Suprapubic skin (tissue), 4 donors: ENCODE measurements at regions not wholly inside any gene's neighbourhood (a gene's known extent, or its start where the extent isn't known, plus 50 kb on each side); places are given as distances from the start of the nearest gene placed in this dataset.

Source experiments
- EP300 ChIP-seq: sonication (generic); formaldehyde crosslinking; IDR thresholded peaks from one replicate; pipeline ENCODE4 v1.6.1; 2017; ENCODE audit warnings: antibody characterized with exemption
- POLR2AphosphoS5 ChIP-seq, 3 donors: sonication (generic); formaldehyde crosslinking; IDR thresholded peaks; one replicate each; pipeline ENCODE4 v1.6.1; 2017; ENCODE audit warnings: antibody characterized with exemption in 3 of 3
- TF ChIP-seq, protein P1 (sequence below), 2 donors: fragments of 200-600 bp in 1 of 2; fragments of 450-650 bp in 1 of 2; sonication (generic) in 1 of 2; IDR thresholded peaks; one replicate each; pipeline ENCODE4 v1.5.1; 2016 to 2019; ENCODE audit warnings: antibody characterized with exemption in 2 of 2, mild to moderate bottlenecking in 1 of 2, moderate library complexity in 1 of 2

DNA sequence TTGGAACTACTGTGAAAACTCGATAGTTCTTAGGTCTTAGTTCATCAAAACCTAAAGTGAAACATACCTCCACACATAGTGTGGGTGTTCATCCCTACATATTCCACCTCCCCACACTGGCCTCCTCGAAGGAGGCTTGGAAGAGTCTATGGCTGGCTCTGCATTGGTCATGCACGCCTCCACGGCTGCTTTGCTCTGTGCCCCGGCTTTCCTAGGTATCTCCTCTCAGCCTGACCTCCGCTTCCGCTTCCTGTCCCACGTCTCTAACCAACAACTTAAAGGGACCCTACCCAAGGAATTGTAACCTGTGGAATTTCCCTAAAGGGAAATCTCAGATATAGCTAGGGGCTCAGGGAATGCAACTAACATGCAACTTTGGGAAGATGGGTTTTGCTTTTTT lies 79.7 kb upstream of the MBNL2 start:
- TF ChIP-seq, protein P1, sequence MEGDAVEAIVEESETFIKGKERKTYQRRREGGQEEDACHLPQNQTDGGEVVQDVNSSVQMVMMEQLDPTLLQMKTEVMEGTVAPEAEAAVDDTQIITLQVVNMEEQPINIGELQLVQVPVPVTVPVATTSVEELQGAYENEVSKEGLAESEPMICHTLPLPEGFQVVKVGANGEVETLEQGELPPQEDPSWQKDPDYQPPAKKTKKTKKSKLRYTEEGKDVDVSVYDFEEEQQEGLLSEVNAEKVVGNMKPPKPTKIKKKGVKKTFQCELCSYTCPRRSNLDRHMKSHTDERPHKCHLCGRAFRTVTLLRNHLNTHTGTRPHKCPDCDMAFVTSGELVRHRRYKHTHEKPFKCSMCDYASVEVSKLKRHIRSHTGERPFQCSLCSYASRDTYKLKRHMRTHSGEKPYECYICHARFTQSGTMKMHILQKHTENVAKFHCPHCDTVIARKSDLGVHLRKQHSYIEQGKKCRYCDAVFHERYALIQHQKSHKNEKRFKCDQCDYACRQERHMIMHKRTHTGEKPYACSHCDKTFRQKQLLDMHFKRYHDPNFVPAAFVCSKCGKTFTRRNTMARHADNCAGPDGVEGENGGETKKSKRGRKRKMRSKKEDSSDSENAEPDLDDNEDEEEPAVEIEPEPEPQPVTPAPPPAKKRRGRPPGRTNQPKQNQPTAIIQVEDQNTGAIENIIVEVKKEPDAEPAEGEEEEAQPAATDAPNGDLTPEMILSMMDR (IDR thresholded peaks at IDR 0.05): no peak
- TF ChIP-seq POLR2AphosphoS5 (IDR thresholded peaks at IDR 0.05): no peak
- TF ChIP-seq EP300: no peak
